ENCODE measurements at regions not wholly inside any gene's neighbourhood (a gene's known extent, or its start where the extent isn't known, plus 50 kb on each side); places are given as distances from the start of the nearest gene placed in this dataset.

DNA sequence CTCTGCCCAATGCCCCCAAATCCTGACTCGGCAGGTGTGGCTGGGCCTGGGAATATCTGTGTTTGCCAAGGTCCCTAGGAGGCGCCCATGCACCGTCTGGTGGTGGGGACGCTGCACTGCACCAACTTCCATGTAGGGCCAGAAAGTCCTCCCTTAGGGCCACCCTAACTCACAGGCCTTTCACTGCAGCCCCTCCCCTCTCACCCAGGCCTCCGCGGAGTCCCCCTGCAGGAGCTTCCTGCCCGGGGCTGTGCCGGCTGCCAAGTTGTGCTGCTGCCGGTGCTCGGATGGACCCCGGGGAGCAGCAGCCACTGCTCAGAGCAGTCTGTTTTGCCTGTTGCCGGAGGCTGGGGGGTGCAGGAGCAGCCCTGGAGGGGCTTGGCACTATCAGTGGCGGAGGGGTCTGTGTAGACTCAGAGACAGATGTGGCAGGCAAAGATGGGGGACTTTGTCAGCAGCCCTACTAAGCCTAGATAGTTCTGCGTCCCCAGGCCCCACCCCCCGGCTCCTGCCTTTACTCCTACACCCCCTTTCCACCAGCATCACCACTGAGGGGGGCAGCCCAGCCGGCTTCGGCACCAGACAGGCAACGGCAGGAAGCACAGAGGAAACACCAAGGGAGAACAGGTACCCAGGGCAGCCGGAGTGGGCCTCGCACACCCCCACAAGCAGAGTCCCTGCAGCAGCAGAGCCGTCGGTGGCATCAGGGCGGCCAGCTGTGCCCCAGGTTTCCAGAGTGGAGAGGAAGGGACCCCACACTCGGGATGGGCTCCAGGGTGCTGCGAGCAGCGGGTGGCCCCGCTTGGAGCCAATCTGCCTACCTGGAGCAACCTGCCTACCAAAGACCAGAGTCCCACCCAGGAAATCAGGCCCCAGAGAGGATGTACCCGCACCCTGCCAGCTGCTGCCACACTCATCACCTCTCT is 124.3 kb downstream of the TRIM29 start:
- peak; percentile 53 for DNase-seq

DNA sequence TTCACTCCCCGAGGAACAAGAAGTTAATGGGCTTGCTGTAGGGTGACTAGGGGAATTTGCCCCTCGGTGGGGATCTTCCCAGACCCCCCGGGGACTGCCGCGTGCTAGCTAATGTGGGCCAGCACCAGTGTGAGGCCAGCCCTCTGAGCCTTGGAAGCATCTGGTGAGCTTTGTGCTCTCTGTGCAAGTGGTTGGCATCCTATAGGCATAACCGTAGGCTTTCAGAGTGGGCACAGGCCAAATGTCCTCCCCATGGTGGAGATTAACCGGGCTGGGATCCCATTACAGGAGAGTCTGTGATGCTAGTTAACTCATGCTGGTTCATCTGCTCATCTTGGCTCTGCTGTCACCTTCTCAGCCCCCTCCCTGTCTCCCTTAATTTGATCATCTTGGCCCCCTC is 125.7 kb downstream of the TRIM29 start:
- no peak for DNase-seq

DNA sequence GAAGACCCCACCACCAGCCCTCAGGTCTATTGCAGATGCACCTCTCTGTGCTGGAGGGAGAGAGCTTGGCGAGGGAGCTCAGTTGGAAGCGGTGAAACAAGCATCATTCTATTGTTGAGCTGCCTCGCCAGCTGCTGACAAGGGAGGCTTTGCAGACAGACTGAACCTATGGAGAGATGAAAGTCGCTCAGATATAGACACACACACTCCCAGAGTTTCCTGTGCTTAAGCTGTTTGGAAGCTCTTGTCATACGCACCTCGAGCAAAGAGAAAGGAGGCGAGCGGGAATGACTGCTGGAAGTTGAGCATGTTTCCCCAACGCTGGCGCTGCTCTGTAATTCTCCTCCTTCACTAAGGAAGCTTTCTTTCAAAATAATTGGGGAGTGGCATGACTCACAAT is 126.1 kb downstream of the TRIM29 start:
- no peak for DNase-seq

GRCh38 chr11:120010775-120011174 is 127.1 kb downstream of the TRIM29 start:
- DNase-seq, result no peak

- DNase-seq, result no peak
Measured at GRCh38 chr11:120009938-120010337, 128.0 kb downstream of the TRIM29 start.

DNA sequence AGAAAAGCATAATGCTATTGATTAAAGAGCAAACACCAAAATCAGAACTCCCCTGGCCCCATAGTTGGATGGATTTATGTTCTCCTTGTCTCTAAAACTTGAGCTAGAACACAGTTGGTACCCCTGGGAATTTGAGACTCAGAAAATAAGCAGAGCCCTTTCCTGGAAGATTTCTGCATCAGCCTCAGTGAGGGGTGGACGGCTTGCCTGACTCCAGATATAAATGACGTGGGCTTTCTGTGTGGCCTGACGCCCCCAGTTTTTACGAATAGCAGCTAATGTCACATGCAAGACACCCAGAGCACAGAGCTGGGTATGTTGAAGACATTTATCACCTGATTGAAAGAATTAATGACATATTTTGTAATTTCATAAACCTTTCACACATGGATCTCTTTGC is 130.8 kb downstream of the TRIM29 start:
- no peak for DNase-seq

- DNase-seq, result no peak
Measured at GRCh38 chr11:120004723-120005122, 133.2 kb downstream of the TRIM29 start.

- DNase-seq, result no peak
Measured at GRCh38 chr11:120001178-120002090, 136.5 kb downstream of the TRIM29 start.

DNA sequence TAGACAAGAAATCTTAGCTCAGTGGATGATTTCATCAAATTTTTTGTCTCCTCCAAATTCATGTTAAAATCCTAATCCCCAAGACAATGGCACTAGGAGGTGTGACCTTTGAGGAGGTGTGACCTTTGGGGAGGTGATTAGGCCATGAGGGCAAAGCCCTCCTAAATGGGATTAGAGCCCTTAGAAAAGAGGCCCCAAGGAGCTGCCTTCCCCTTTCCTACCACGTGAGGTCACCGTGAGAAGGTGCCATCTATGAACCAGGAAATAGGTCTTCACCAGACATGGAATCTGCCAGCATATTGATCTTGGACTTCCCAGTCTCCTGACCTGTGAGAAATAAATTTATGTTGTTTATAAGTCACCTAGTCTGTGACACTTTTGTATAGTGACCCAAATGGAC is 138.7 kb downstream of the TRIM29 start:
- DNase-seq, result no peak

GRCh38 chr11:119996556-119996955 is 141.4 kb downstream of the TRIM29 start:
- DNase-seq, result no peak

- DNase-seq, result no peak
Measured at GRCh38 chr11:119995730-119996491, 142.0 kb downstream of the TRIM29 start.

DNA sequence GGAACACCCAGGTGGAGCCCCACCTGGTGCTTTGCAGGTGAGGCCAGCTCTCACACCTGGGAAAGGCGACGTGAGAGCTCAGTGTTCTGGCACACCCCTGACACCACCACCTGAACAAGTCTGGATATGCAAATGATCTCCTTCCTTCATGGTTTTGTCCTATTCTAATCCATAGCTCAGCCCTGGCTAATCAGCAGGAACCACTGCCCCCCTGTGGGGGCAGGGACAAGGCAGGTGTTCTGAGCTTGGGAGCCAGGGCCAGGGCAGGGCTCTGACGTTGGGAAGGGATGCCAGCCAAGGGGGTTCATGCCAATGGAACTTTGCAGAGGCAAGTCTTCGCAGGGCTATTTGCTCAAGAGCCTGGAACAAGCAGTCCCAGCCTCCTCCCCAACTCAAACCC is 144.2 kb downstream of the TRIM29 start:
- DNase-seq, result no peak

DNA sequence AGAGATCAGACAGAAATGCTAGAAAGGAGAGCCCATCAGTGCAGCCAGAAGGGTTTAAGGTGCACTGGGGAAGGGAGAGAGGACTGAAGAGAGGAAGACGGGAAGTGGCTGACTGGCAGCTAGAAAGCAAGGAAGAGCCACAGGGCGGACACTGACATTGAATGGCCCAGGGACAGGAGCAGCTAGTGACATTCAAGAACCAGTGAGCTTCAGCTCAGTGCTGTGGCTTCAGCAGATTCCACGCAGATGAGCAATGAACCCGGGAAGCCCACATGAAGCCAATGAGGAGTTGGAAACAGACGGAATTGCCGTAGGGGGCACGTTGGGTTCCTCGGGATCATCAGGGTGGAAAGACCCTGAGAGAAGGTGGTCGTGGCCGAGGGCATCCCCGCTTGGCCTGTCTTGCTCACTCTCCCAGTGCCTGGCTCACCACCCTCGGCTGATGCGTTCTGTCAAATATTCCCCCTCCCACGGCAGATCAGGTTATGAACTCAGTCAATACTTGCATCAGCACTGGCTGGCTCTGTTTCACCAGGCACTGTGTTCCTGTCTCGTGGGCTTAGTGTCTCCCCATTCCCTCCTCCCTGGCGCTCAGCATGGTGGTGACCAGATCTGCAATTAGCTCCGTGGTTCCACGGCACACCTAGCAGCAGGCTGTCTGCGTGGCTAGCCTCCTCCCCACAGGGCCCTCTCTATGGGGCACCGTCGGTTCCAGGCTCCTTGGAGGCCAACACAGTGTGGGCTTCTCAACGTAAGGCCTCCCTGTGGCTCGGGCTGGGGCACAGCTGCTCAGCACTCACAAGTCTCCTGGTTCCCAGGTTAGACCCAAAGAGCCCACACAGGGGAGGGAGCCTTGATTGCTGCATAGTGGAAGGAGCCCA is 145.5 kb downstream of the TRIM29 start:
- DNase-seq, result no peak

DNA sequence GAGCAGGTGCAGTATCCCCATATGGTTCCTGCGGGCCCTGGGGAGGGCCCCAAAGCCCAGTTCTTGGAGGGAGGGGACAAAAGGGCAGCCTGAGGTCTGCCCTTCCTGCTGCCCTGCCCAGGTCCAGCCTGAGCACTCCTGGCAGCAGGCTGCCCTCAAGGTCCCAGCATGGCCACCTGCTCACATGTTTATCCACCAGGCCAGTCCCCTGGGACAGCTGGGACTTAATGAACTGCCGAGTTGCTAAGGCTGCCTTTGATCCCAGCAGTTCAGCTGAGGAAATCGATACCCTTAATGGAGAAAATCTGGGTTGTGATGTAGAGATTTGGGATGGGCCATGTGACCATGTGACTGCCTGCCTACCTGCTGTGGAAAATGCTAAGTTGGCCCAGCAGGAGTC is 146.2 kb downstream of the TRIM29 start:
- DNase-seq, result no peak

DNA sequence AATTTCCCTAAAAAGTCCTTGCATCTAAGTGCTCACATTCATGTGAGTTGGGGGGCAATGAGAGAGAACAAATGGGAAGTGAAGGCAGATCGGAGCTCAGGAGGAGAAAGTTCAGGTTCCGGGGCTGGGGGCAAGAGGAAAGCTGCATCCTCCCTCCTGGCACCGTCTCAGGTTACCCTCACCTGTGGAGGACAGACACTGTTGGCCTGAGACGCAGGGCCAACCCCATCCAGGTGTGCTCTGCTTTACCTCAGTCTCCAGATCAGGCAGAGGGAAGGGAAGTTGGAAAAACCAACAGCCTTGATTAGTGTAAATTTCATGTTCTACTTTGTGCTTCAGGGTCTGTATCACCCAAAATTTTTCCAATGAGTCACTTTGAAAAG is 146.9 kb downstream of the TRIM29 start:
- DNase-seq, result no peak

DNA sequence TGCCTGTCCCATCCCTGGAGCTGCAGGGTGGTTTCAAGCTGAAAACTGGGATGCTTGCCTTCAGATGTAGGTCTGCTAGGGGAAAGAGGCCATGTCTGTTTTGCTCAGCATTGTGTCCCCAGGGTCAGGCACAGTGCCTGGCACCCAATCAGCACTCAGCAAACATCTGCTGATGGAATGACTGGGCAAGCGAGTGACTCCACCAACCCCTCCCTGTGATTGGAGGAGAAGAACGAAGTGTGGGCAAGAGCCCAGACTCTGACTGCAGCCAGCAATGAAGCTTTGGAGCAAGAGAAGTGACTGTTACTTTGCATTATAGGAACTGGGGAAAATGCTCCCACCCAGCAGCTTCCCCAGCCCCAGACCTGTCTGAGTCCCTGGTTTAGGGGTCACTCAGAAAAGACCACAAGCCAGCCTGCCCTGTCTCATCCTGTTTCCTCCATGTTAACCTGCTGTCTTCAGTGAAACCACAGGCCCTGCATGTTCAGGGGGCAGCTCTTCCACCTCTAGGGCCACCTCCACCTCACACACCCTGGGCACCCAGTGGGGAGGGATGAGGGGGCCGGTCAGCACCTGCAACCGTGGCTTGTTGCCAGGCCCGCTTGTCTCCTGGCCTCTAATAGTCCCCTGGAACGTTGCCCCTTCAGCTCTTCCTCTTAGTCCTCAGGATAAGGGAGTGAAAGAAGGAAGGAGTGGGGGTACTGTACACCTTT is 147.4 kb downstream of the TRIM29 start:
- DNase-seq, result no peak

GRCh38 chr11:119989159-119989821 is 148.6 kb downstream of the TRIM29 start:
- DNase-seq, result no peak

GRCh38 chr11:119985551-119985950 is 152.4 kb downstream of the TRIM29 start:
- DNase-seq, result no peak

GRCh38 chr11:119983816-119984215 is 154.1 kb downstream of the TRIM29 start:
- no peak for DNase-seq

GRCh38 chr11:119983240-119983732 is 154.6 kb downstream of the TRIM29 start:
- DNase-seq, result no peak

Data from left kidney (tissue), 1 donor.